ENCODE measurements at regions not wholly inside any gene's neighbourhood (a gene's known extent, or its start where the extent isn't known, plus 50 kb on each side); places are given as distances from the start of the nearest gene placed in this dataset.

DNA sequence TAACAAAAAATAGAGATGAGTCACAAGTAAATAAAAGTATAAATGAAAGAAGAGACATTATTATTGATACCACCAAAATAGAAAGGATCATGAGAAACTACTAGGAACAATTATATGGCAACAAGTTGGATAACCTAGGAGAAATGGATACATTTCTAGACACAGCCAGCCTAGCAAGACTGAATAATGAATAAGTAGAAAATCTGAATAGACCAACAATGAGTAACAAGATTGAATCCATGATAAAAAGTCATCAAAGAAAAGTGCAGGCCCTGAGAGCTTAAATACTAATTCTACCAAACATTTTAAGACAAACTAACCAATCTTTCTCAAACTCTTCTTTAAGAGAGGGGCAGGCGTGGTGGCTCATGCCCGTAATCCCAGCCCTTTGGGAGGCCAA, 538.6 kb upstream of the PBX1 start:
- Mint-ChIP-seq H3K36me3 (ENCODE audit: low read depth) (peaks cover 1% of the 10 kb centered on the region), H3K4me3 (ENCODE audit: unreplicated experiment) (no peak overlapping the region), H3K27ac (ENCODE audit: unreplicated experiment) (no peak overlapping the region), H3K4me1 (ENCODE audit: low read depth) (no peaks in the 10 kb centered on the region), H3K9me3 (ENCODE audit: low read depth) (peaks cover 14% of the 10 kb centered on the region), H3K27me3 (ENCODE audit: low read depth) (no peaks in the 10 kb centered on the region)
- no peak for DNase-seq (ENCODE audit: low spot score)
- TF ChIP-seq, protein P1, sequence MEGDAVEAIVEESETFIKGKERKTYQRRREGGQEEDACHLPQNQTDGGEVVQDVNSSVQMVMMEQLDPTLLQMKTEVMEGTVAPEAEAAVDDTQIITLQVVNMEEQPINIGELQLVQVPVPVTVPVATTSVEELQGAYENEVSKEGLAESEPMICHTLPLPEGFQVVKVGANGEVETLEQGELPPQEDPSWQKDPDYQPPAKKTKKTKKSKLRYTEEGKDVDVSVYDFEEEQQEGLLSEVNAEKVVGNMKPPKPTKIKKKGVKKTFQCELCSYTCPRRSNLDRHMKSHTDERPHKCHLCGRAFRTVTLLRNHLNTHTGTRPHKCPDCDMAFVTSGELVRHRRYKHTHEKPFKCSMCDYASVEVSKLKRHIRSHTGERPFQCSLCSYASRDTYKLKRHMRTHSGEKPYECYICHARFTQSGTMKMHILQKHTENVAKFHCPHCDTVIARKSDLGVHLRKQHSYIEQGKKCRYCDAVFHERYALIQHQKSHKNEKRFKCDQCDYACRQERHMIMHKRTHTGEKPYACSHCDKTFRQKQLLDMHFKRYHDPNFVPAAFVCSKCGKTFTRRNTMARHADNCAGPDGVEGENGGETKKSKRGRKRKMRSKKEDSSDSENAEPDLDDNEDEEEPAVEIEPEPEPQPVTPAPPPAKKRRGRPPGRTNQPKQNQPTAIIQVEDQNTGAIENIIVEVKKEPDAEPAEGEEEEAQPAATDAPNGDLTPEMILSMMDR (IDR thresholded peaks at IDR 0.05), result no peak

- no peak for DNase-seq (ENCODE audit: low spot score)
- Mint-ChIP-seq H3K4me3 (ENCODE audit: unreplicated experiment) (no peak overlapping the region), H3K27me3 (ENCODE audit: low read depth) (no peaks in the 10 kb centered on the region), H3K9me3 (ENCODE audit: low read depth) (peaks cover 14% of the 10 kb centered on the region), H3K4me1 (ENCODE audit: low read depth) (no peaks in the 10 kb centered on the region), H3K27ac (ENCODE audit: unreplicated experiment) (no peak overlapping the region), H3K36me3 (ENCODE audit: low read depth) (peaks cover 1% of the 10 kb centered on the region)
- TF ChIP-seq, protein P1 (IDR thresholded peaks at IDR 0.05), result no peak
Observed at GRCh38 chr1:164021813-164022212, 537.2 kb upstream of the PBX1 start.

GRCh38 chr1:164033782-164034181, 525.2 kb upstream of the PBX1 start:
- peaks cover 20% of the 10 kb centered on the region for H3K9me3 Mint-ChIP-seq (ENCODE audit: low read depth)
- TF ChIP-seq, protein P1 (IDR thresholded peaks at IDR 0.05), result no peak
- no peak overlapping the region for H3K4me3 Mint-ChIP-seq (ENCODE audit: unreplicated experiment)
- no peaks in the 10 kb centered on the region for H3K27me3 Mint-ChIP-seq (ENCODE audit: low read depth)
- H3K27ac Mint-ChIP-seq (ENCODE audit: unreplicated experiment), result no peak overlapping the region
- H3K36me3 Mint-ChIP-seq (ENCODE audit: low read depth), result no peaks in the 10 kb centered on the region
- H3K4me1 Mint-ChIP-seq (ENCODE audit: low read depth), result no peaks in the 10 kb centered on the region
- no peak for DNase-seq (ENCODE audit: low spot score)

DNA sequence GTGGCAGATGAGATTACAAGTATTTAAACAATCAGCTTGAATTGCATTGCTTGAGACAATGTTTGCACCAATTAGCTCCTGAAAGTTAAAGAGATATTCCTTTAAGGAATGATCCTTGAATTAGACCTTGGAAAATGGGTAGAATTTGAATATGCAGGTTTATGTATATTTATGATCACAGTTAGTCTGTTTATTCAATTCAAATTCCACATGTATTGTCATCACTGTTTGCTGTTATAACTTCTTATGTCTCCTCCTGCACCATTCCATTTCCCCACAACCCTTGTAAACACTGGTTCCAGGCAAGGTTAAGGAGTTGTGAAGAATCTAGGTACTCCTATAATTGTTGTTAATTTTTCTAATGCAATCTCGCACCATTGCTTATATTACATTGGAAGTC, 518.2 kb upstream of the PBX1 start:
- TF ChIP-seq, protein P1 (IDR thresholded peaks at IDR 0.05), result no peak
- DNase-seq (ENCODE audit: low spot score), result no peak
- H3K27ac Mint-ChIP-seq (ENCODE audit: unreplicated experiment), result no peak overlapping the region
- no peaks in the 10 kb centered on the region for H3K36me3 Mint-ChIP-seq (ENCODE audit: low read depth)
- H3K4me1 Mint-ChIP-seq (ENCODE audit: low read depth), result no peaks in the 10 kb centered on the region
- no peaks in the 10 kb centered on the region for H3K27me3 Mint-ChIP-seq (ENCODE audit: low read depth)
- H3K9me3 Mint-ChIP-seq (ENCODE audit: low read depth), result no peaks in the 10 kb centered on the region
- no peak overlapping the region for H3K4me3 Mint-ChIP-seq (ENCODE audit: unreplicated experiment)

DNA sequence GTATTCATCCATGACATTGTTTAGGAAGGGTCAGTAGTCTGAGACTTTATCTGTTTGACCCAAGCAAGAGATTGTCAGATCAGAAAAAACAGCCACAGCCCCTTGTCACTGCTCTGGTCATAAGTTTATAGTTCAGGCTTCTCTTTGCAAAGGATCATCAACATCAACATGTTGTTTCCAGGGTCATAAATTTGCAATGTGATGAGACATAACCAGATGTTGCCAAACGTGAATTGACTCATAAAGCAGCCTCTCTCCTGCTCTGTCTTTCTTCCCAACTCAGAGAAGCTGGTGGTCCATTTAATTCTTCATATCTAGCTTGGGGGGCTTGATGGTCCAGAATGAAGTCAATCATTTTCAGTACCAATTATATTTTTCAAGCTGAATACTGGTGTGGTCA, 507.2 kb upstream of the PBX1 start:
- Mint-ChIP-seq H3K27ac (ENCODE audit: unreplicated experiment) (no peak overlapping the region), H3K9me3 (ENCODE audit: low read depth) (no peaks in the 10 kb centered on the region), H3K4me3 (ENCODE audit: unreplicated experiment) (no peak overlapping the region), H3K27me3 (ENCODE audit: low read depth) (peaks cover 11% of the 10 kb centered on the region), H3K36me3 (ENCODE audit: low read depth) (no peaks in the 10 kb centered on the region), H3K4me1 (ENCODE audit: low read depth) (no peaks in the 10 kb centered on the region)
- DNase-seq (ENCODE audit: low spot score), result no peak
- TF ChIP-seq, protein P1 (IDR thresholded peaks at IDR 0.05), result no peak
